Activated CD8-positive, alpha-beta memory T cell treated with anti-CD3 and anti-CD28 coated beads, Interleukin-2, amount 50 U/mL, for 1 hour (primary cell): ENCODE measurements at regions not wholly inside any gene's neighbourhood (a gene's known extent, or its start where the extent isn't known, plus 50 kb on each side); places are given as distances from the start of the nearest gene placed in this dataset.

Source experiments
- DNase-seq: peaks from one replicate; pipeline ENCODE4 v3.0.0-alpha.2; 2020; ENCODE audit errors: extremely low read depth

DNA sequence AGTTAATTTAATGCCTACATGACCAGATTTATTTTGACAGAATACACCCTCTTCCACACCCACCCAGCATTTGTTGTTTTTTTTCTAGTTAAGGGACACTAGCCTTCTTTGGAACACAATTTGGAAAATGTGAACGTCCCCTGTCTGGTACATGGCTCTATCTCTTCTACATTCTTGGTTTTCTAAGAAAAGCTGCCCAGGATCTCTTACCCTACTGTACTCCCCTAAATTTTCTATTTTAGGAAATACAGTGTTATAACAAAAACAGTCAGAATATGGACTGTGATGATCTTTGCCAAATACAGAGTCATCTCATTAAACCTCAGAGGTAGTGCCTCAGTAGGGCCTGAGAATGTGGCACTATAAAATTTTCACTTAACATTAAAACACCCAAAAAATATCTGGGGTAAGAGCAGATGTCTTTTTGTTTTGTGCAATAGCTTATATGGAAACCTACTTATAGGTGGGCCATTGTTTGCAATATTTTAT is 93.1 kb upstream of the SPON1 start:
- no peak for DNase-seq

GRCh38 chr11:13874597-13874996 is 87.9 kb upstream of the SPON1 start:
- no peak for DNase-seq

GRCh38 chr11:13875643-13876042 is 86.9 kb upstream of the SPON1 start:
- DNase-seq = no peak

DNA sequence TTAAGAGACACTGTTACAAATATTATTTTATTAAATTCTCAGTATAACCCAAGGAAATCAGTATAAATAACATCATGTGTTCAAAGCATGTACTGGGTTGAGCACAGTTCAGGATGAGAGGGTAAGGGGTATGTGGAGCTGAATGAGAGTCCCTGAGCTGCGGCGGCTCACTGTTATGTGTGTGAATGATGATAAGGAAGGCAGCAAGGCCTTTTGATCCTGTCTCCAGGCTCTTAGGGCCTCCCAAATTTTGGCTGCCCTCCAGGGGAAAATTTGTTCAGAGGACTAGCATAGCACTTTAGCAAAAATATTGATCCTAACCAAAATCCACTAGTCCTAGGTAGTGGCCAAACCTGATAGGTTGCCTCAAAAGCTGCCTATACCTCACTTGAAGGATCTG is 86.1 kb upstream of the SPON1 start:
- DNase-seq = no peak

DNA sequence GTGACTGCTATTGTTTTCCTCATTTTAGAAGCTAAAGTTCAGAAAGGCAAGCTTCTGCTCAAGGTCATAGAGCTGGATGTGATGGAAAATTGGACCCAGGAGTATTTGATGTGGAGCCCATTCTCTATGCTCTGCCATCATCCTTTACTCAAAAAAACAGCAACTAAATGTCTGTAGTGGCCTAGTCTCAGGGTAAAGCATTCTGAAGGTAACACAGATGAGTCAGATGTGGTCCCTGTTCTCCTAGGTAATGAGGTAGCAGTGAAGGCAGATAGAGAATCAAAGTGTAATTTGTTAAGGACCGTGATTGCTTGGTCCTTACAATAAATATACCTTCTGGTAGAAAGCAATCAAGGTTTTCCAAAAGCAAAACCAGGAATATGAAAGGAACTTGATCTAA is 84.4 kb upstream of the SPON1 start:
- DNase-seq = no peak

- DNase-seq = no peak
These were observed 81.9 kb upstream of the SPON1 start for GRCh38 chr11:13880634-13881033.

DNA sequence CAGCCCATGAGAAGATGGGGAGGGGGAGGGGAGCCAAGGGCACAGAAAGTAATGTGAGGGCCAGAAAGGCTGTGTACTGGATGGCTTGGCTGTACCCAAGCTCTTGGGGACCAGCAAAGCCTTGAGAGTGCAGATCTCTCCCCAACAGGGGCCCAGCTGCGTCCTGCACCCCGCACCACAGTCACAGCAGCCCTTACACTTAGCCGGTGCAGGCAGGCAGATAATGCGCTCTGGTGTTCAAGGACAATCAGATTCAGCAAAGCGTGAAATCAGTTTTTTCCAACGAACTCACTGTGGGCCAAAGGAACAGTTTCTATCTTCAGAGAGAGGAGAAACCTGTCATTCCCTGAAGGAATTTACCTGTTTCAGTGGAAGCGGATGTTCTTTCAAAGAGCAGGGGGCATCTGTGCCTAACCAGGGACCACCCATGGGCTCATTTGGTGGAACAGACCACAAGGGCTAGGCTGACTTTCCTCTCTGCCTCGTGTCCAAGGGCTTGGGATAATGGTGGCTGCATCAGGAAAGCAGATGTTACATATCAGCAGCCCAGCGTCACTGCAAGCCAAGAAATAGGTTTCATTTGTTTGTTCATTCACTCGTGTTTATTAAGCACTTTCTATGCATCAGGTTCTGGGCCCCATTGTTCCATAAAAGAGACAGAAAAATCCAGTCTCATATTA is 81.2 kb upstream of the SPON1 start:
- DNase-seq = no peak

DNA sequence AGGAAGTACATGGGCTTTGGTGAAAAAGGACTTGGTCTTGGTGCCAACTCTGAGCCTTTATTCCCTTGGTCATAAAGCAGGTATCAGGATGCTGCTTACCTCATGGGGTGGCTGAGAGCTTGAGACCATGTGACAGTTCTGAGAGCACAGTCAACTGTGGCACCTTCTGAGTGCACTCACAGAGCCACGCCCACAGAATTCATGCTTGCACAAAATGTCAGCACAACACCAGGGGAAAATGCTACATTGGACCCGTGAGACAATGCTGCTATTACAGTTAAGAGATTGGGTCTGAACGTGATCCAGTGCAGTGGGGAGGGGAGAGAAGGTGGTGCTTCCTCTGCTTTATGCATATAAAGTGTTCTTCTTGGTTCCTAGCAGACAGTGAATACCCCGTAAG is 79.5 kb upstream of the SPON1 start:
- DNase-seq = no peak

GRCh38 chr11:13883589-13883988 is 78.9 kb upstream of the SPON1 start:
- DNase-seq = no peak

GRCh38 chr11:13884158-13884799 is 78.2 kb upstream of the SPON1 start:
- DNase-seq = no peak

GRCh38 chr11:13885083-13885482 is 77.4 kb upstream of the SPON1 start:
- no peak for DNase-seq

GRCh38 chr11:13889552-13890249 is 72.8 kb upstream of the SPON1 start:
- no peak for DNase-seq

GRCh38 chr11:13891911-13892310 is 70.6 kb upstream of the SPON1 start:
- no peak for DNase-seq

- DNase-seq = no peak
These were observed 66.1 kb upstream of the SPON1 start for GRCh38 chr11:13896175-13896980.

GRCh38 chr11:13896981-13897353 is 65.6 kb upstream of the SPON1 start:
- no peak for DNase-seq

- DNase-seq = no peak
These were observed 64.8 kb upstream of the SPON1 start for GRCh38 chr11:13897646-13898276.

- DNase-seq = no peak
These were observed 62.9 kb upstream of the SPON1 start for GRCh38 chr11:13899603-13900002.

DNA sequence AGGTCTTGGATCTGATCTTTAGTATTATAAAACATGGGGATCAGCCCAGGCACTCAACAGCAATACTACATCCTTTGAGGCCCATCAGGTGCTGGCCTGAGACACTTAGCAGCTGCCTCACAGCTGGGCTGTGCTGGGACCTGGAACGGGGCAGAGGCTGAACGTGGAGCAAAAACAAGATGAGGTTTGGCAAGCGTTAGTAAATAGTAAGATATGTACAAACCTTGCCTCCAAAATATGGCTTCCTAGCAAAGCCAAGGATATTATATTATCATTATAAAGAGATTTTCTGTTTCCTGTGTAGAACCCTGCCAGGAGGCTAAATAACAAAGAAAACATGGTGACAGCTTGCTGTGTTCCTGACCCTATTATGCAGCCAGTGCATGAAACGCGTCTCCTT is 60.0 kb upstream of the SPON1 start:
- DNase-seq = no peak

- no peak for DNase-seq
These were observed 57.3 kb upstream of the SPON1 start for GRCh38 chr11:13905137-13905781.

DNA sequence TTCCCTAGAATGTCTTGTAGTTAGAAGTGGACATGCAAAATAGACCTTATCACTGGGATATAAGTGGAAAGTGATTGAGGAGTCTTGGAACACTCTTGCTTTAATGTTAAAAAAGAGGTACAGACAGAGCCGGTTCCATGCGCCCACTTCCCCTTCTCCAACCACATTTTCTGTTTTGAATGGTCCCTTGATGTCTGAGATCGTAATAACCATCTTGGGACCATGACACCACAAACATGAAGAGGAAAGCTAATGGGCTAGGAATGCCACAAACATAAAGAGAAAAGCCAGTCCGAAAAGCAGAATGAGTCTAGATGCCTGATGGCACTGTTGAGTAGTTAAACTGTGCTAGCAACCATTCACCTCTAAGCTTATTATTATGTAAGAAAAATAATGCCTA is 54.8 kb upstream of the SPON1 start:
- no peak for DNase-seq

DNA sequence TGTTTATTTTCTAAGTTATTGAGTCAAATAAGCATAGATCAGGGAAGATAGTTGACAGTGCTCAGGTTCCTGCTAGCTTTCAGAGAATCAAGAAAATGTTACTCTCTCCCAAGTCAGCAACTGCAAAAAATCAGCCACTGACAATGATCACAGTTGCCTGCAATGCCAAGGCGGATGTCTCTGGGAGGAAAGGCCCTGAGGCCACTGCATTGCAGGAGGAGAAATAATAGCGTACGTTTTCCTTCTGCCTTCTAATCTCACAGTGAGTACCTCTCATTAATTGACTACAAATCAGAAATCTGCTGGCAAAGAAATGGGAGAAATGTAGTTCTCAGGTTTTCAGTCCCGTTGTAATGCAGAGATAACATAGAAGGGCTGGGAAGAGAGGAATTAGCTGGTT is 54.0 kb upstream of the SPON1 start:
- DNase-seq = no peak
